IPS DF 4.7 (cell line): ENCODE measurements at regions not wholly inside any gene's neighbourhood (a gene's known extent, or its start where the extent isn't known, plus 50 kb on each side); places are given as distances from the start of the nearest gene placed in this dataset.
A peak's percentile ranks its signal among the peaks of the same experiment; 100 is the strongest.
"Not testable (repeated sequence)": the region's sequence is repeated elsewhere in the genome, so short reads cannot be mapped to it uniquely, and the experiment has no call there.

Source experiments
- DNase-seq: peaks from one replicate; pipeline ENCODE4 v3.0.0-alpha.2; 2013; ENCODE audit warnings: low spot score; ENCODE audit errors: extremely low read depth

GRCh38 chr2:65798641-65799040, 366.2 kb upstream of the SPRED2 start:
- DNase-seq, result no peak

GRCh38 chr2:65794994-65795393, 362.6 kb upstream of the SPRED2 start:
- no peak for DNase-seq

- no peak for DNase-seq
Measured at GRCh38 chr2:65791404-65791975, 359.1 kb upstream of the SPRED2 start.

GRCh38 chr2:65790676-65790935, 358.2 kb upstream of the SPRED2 start:
- DNase-seq, result no peak

- no peak for DNase-seq
Measured at GRCh38 chr2:65789923-65790675, 357.7 kb upstream of the SPRED2 start.

- DNase-seq, result no peak
Measured at GRCh38 chr2:65788556-65788955, 356.2 kb upstream of the SPRED2 start.

GRCh38 chr2:65786765-65787164, 354.4 kb upstream of the SPRED2 start:
- no peak for DNase-seq

- no peak for DNase-seq
Measured at GRCh38 chr2:65786007-65786717, 353.8 kb upstream of the SPRED2 start.

- no peak for DNase-seq
Measured at GRCh38 chr2:65782996-65783650, 350.7 kb upstream of the SPRED2 start.

- no peak for DNase-seq
Measured at GRCh38 chr2:65782186-65782585, 349.8 kb upstream of the SPRED2 start.

GRCh38 chr2:65781756-65782155, 349.4 kb upstream of the SPRED2 start:
- DNase-seq, result no peak

GRCh38 chr2:65779021-65779420, 346.6 kb upstream of the SPRED2 start:
- no peak for DNase-seq

GRCh38 chr2:65778137-65778536, 345.7 kb upstream of the SPRED2 start:
- DNase-seq, result peak; percentile 22

- DNase-seq, result no peak
Measured at GRCh38 chr2:65775839-65776238, 343.4 kb upstream of the SPRED2 start.

- DNase-seq, result no peak
Measured at GRCh38 chr2:65767946-65768345, 335.5 kb upstream of the SPRED2 start.

- no peak for DNase-seq
Measured at GRCh38 chr2:65766768-65767267, 334.4 kb upstream of the SPRED2 start.

- no peak for DNase-seq
Measured at GRCh38 chr2:65765376-65765775, 333.0 kb upstream of the SPRED2 start.

GRCh38 chr2:65762068-65762467, 329.7 kb upstream of the SPRED2 start:
- no peak for DNase-seq

GRCh38 chr2:65754219-65754618, 321.8 kb upstream of the SPRED2 start:
- DNase-seq, result no peak

GRCh38 chr2:65751408-65751807, 319.0 kb upstream of the SPRED2 start:
- no peak for DNase-seq

GRCh38 chr2:65749545-65749944, 317.1 kb upstream of the SPRED2 start:
- no peak for DNase-seq

GRCh38 chr2:65747875-65748274, 315.5 kb upstream of the SPRED2 start:
- DNase-seq, result not testable (repeated sequence)
